ENCODE measurements at regions not wholly inside any gene's neighbourhood (a gene's known extent, or its start where the extent isn't known, plus 50 kb on each side); places are given as distances from the start of the nearest gene placed in this dataset.
"Not testable (repeated sequence)": the region's sequence is repeated elsewhere in the genome, so short reads cannot be mapped to it uniquely, and the experiment has no call there.

DNA sequence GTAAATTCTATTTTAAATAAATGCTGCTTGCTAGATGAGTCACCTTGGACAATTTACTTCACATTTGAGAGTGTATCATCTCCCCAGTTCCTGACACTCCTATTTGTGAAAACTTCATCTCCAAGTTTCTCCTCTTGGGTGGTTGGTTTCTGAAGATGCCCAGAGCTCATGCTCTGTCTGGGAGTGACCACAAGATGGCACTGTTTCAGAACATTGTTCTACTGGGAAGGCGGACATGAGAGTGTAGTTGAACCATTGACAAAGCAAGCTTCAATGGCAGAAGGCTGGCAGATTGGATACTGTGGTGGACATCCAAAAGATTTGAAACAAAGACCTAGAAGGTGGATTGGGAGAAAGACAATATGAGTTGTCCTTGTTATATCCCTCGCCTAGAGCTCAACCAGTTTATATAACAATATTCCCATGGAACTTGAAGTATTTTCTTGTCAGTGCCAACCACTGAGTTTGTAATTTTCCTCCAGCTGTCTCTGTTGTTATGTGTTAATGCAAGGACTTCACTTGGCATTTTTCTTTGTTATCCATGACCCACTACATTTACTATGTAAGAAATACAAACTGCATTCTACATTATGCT, 234.3 kb upstream of the ANKH start:
- no peak for DNase-seq (ENCODE audit: low read depth in 1 of 2, low spot score in 1 of 2)

DNA sequence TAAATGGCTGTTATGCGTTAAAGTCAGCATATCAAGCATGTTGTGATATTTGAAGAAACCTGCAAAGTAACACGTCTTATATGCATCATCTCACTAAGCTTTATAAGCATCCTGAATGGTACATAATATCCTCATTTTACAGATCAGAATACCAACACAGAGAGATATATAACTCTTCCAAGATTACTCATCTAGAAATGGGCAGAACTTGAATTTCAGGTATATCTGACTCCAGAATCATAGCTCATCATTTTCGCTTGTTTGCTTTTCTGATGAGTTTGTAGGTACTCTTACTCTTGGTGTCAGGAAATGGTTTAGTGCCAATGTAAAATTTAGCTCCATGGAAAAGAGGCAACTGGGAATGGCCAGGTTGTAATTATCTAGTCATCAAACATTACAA, 232.3 kb upstream of the ANKH start:
- DNase-seq (ENCODE audit: low read depth in 1 of 2, low spot score in 1 of 2) = no peak

DNA sequence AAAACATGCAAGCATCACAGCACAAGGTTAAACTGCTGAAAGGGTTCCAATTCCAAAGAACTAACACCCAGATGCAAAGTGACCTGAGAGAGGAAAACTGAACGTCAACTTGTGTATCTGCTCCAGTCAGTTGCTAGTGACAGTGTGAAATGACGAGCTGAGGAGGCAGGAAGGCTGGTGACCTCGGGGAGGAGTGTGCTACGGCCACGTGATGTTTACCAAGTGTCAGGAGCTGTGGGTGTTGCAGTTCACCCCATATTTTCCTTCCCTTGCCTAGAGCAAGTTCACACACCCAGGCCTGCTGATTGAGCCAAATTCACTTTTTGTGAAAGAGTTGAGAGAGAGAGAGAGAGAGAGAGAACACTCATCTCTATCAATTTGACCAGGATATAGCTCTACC, 231.6 kb upstream of the ANKH start:
- DNase-seq (ENCODE audit: low read depth in 1 of 2, low spot score in 1 of 2) = no peak

DNA sequence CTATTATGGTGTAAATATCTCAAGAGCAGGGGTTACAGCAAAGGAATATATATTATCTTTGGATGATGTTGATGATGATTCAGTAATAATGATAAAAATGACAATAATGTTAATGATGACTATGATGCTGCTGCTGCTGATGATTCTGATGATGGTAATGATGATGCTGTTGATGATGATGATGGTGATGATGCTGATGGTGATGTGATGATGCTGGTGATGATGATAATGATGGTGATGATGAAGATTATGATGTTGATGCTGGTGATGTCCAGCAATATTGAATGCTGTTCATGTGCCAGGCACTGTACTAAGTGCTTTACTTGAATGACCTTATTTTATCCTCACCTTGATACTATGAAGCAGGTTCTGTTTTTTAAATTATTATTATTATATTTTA, 226.0 kb upstream of the ANKH start:
- DNase-seq (ENCODE audit: low read depth in 1 of 2, low spot score in 1 of 2) = no peak

DNA sequence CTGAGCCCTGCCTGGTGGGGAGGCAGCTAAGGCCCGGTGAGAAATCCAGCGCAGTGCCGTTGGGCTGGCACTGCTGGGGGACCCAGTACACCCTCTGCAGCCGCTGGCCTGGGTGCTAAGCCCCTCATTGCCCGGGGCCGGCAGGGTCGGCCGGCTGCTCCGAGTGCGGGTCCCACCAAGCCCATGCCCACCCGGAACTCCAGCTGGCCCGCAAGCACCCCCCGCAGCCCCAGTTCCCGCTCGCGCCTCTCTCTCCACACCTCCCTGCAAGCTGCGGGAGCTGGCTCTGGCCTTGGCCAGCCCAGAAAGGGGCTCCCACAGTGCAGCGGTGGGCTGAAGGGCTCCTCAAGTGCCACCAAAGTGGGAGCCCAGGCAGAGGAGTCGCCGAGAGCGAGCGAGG, 225.1 kb upstream of the ANKH start:
- not testable (repeated sequence) for DNase-seq (ENCODE audit: low read depth in 1 of 2, low spot score in 1 of 2)

DNA sequence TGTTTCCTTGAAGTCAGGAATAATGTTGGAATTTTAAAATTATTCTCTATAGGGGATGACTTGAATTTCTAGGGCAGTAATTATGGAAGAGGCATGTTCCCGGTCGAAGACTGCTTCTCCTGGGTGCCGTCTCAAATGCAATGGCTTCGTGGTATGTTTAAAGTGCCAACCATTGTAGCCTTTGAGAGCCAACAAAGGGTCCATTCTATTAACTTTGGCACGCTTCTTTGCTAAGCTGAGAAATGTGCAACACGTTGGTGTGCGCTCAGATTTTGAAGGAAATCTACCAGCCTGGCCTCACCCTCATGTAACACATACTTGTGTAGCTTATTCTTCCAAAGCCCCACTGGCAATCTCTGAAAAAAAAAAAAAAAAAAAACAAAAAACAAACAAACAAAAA, 221.2 kb upstream of the ANKH start:
- no peak for DNase-seq (ENCODE audit: low read depth in 1 of 2, low spot score in 1 of 2)

DNA sequence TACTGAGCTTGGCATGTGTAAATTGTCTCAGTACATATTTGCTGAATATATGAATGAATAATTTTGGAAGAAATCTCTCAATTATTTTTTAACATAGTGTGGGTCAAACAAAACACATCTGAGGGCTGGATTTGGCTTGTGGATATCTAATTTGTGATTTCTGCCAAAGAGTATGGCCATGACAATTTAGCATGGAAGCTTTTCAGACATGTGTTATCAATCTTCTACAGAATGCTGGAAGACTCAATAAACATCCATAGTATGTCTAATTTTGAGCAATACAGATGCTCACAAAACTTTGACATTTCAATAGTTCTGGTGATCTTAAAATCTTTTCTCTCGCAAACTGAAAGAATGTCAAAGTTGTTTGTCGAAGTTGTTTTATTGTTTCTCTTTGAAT, 214.1 kb upstream of the ANKH start:
- no peak for DNase-seq (ENCODE audit: low read depth in 1 of 2, low spot score in 1 of 2)

DNA sequence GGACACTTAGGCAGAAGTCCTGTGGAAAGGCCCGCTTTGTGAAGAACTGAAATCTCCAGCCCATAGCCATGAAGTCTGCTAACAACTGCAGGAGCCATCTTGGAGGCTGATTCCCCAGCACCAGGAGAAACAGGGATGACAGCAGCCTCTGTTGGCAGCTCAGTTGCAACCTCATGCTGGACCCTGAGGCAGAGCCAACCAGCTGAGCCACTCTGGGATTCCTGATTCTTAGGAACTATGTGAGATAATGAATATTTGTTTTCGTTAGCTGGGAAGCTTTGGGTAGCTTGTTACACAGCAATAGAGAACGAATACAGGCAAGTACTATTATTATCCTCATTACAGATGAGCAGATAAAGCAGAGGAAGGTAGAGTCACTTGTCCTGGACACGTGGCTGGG, 210.5 kb upstream of the ANKH start:
- DNase-seq (ENCODE audit: low read depth in 1 of 2, low spot score in 1 of 2) = no peak

DNA sequence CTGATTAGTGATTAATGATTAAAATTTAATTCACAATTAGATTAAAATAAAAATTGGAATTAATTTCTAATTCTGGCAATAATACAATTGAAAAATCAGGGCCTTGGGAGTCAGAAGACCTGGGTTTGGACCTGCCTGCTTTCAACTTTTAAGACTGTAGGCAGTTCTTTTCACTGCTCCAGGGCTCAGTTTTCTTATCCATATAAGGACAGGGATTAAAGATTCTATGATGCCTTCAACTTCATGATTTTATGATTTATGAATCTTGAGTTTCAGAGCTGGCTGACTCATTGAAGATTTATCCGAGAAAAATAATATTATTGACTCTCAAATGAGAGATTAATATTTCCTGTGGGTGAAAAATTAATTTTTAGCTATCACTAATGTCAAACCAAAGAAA, 208.6 kb upstream of the ANKH start:
- no peak for DNase-seq (ENCODE audit: low read depth in 1 of 2, low spot score in 1 of 2)

DNA sequence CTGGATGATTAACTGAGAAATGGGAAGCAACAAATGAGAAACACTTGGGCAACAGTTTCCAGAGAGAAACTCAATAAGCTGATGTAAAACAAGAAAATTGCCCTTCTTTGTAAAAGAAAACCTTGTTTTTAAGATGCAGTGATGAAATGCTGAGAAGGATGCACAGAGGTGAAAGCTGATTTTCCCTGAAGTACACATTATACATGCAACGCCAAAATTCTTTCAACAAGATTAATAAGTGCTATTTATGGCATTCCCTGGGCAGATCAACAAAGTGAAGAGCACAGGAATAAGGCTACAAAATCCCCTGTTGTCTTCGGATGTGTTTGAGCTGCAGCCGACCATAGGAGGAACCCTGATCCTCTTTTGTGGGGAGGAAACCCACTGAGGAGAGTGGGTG, 208.0 kb upstream of the ANKH start:
- DNase-seq (ENCODE audit: low read depth in 1 of 2, low spot score in 1 of 2) = no peak

DNA sequence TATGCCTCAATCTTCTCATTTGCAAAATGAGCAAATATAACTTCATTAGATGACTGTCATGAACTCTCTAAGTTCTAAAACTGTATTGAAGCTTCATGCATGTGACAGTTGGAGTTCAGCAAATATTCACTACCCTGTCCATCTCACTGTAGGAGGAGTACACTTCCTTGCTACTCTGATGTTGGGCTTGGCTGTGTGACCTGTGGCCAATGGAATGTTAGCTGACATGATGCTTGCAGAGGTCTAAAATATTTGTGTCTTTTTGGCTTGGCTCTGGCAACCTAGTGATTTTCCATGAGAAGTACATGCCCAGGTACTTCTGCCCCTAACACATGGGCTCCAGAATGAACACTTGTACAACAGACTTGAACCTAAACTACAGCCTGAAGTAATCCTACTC, 203.1 kb upstream of the ANKH start:
- no peak for DNase-seq (ENCODE audit: low read depth in 1 of 2, low spot score in 1 of 2)

DNA sequence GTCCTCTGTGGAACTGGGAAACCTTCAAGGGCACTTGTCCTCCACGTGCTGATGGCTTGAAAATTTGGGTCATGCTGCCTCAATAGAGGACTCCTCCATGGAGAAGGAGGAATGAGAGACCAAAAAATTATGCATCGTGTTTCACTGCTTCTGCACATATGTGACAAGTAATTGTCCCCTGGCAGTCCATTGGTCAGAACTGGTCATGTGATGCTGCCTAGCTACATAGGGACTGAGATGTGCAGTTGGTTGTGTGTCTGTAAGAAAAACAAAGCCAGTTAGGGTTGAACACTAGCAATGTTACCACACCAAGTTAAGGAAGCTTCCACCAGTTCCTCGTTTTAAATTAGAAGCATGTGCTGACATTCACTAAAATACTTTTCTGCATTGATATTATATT, 201.9 kb upstream of the ANKH start:
- no peak for DNase-seq (ENCODE audit: low read depth in 1 of 2, low spot score in 1 of 2)

DNA sequence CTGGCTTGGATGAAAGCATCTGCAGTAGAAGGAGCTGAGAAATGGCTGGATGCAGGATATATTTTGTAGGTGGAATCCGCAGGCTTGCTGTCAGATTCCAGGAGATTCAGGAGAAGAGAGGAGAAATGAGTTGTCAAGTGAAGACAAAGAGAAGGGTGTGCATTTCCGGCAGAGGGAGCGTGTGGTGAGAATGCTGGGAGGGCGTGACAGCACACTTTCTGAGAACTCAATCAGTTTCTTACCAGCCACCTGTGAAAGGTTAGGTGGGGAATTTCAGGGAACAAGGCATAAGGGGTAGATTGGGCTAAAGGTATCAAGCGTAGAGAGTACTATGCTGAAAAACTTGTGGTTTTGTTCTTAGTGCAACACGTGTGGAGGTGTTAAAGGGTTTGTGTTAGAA, 199.3 kb upstream of the ANKH start:
- no peak for DNase-seq (ENCODE audit: low read depth in 1 of 2, low spot score in 1 of 2)

DNA sequence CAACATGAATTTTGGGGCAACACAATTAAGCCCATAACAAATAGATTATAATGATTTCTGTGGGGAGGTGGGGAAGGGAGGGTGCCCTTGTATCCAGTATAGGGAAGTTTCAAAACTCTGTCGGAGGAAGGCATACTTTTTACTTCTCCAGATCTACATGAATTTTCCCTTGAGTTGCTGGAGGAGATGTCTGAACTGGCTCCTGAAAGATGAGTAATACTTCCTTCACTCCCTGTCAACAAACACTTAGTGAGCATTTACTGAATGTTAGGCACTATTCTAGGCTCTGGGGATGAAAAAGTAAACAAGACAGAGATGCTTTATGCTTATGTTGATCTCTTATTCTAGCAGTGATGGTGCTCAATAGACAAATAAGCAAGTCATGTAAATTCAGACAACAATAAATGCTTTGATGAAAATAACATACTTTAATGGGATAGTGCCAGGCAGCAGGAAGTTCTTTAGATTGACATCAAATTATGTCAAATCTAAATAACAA, 197.9 kb upstream of the ANKH start:
- no peak for DNase-seq (ENCODE audit: low read depth in 1 of 2, low spot score in 1 of 2)

DNA sequence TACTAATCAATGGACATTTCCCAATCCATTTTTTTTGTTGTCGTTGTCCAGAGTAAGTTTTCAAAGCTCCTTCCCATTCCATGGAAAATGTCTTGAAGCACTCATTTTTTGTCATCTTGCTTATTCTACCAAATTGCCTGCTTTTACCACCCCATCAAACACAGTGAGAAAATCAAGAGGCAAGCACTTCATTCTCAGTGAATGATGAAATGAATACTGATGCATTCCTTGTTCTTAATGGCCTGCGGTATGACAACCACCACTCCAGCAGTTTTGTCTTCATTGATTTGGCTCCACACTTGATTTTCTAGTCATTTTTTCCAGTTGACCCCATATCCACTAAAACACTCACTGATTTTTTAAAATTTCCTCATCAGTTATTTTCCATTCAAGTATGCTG, 193.5 kb upstream of the ANKH start:
- DNase-seq (ENCODE audit: low read depth in 1 of 2, low spot score in 1 of 2) = no peak

DNA sequence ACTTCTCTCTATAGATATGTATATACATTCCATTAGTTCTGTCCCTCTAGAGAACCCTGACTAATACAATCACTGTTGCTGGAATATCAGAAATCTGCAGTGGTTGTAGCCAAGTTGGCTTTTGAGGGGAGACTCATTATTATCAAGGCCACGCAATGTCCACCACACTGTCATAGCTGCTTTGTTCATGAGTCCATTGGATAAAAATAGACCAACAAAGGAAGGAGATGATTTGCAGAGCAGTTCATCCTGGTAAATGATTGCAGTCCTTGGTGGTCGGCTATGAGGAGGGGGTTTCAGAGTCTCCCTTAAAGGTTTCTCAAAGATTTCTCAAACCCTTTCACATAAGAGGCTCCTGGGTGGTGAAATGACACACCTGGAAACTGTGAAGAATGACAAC, 192.8 kb upstream of the ANKH start:
- DNase-seq (ENCODE audit: low read depth in 1 of 2, low spot score in 1 of 2) = no peak

DNA sequence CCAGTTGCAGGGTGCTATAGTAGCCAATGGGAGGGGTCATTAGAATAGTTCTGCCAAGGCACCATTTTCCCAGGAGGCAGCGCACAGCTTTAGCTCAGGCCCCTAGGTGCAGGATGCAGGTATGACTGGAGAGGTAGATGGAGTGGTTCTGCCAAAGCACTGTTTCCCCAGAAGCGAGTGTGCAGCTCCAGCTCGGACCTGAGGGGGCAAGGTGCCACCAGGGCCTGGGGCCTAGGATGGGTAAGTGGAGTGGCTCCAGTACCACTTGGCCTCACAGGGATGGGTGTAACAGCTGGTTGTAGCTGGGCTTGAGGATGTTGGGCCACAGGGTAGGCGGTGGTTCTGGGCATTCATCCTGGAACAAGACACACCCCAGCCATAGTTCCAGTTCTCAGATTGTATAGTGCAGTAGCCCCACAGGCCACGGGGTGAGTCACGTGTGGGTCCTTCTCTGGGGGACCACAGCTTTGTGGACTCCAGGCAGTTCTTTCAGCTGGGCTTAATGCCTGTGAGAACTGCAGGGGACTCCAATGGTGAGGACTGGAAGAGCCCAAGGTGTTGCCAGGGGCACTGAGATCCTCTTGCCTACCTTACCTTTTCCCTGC, 185.5 kb upstream of the ANKH start:
- DNase-seq (ENCODE audit: low read depth in 1 of 2, low spot score in 1 of 2) = no peak

DNA sequence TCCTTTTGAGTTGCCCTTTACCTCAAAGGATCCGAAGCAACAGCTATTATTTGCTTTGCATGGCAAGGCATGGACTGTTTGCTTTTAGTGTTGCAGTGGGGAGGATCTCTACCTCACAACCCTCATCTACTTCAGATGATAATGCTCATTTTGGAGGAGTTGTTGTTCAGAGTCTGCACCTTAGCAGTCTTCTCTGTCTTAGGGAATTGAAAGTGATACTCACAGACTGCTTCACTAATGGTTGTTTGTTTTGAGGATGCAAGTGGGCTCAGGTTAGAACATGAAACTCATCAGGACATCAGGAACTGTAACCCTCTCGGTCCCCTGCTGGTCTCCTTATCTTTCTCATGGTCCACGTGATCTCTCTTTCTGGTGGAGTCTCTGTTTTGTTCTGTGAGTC, 172.9 kb upstream of the ANKH start:
- DNase-seq (ENCODE audit: low read depth in 1 of 2, low spot score in 1 of 2) = no peak

DNA sequence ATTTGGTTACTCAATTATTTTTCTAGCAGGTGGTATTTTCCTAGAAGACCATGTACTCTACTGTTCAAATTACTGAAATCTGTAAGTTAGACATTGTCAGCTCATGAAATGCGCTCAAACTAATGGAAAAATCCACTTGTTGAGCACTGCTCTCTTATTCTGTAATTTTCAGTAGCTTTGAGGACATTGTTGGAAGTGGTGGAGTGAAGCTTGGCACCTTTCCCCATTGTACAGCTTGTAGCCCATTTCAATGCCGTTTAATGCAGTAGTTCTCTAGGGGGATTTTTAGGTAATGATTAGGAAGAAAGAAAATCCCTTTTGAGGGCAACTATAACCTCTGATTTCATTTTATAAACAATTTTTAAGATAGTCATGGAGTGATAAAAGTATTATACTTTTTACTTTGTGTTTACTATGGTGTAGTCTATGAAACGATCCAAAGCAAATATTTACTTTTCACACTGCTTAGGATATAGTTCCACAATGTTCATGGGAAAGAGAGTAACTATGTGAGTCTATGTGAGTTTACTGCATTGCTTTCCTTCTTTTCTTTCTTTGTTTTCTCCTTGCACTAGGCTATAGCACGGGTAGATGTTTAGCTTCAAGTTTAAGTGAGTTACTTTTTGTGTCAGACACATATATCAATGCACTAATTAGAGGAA, 165.8 kb upstream of the ANKH start:
- DNase-seq (ENCODE audit: low read depth in 1 of 2, low spot score in 1 of 2) = no peak

DNA sequence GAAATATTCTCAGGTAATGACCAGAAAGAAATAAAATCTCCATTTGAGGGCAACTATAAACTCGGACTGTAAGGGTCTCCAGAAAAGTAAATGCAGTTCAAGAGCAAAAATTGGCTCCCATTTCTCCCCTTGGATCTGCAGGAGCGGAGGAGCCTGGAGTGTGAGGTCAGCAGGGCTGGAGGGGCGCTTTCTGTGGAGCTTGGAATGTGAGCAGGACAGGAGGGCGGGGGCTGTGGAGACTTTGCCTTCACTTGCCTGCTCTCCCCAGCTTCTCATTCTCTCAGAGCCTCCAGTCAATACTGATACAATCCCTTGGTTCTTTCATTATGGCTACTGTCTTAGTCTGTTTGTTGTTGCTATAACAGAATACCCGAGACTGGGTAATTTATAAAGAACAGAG, 162.8 kb upstream of the ANKH start:
- DNase-seq (ENCODE audit: low read depth in 1 of 2, low spot score in 1 of 2) = no peak

DNA sequence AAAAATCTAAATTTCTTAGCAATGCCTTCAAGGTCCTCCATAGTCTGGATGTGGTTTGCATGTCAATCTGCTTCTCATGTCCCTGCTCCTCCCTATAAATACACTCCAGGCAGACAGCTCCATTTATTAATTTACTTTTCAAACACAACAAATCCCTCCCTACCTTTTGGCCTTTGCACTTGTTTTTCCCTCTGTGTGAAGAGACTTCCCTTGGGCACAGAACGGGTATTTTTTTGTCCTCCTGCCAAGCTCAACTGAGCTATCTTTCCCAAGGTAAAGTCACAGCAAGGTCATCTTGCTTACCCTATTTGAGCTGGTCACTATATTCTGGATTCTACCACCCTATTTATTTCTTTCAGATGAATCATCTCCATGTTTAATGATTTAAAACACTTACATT, 159.6 kb upstream of the ANKH start:
- no peak for DNase-seq (ENCODE audit: low read depth in 1 of 2, low spot score in 1 of 2)

DNA sequence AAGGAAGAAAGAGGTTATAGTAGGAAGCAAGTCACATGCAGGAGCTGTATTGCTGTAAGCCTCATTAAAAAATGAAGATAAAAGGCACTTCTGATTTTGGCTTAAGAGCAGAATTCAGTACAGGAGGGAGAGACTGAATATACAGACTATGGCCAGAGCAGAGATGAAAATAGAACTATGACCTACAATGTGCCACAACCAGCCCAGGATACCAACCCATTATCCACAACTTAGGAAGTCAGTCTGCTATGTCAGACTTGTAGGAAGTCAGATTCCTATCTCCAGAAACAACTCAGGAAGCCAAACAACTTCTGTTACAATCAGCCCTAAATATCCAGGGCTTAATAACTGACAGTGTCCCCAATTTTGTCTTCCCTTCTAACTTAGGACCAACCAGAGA, 156.2 kb upstream of the ANKH start:
- no peak for DNase-seq (ENCODE audit: low read depth in 1 of 2, low spot score in 1 of 2)

DNA sequence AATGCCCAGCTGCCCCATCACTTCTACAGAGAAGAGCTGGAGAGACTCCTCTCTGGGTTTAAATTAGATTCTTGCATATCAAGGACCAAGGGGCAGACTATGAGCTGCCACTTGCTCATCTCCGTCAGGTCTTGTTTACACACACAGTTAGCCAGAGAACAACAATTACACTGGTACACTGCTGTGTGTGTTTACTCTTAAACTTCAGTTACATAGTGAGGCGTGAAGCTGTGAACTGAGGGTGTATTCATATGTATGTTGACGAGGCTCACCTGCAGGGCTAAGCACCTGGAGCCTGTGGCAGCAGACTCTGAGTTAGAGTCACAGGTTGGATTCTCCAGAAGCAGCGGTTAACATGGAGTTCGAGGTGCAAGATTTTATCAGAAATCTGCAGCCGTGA, 155.4 kb upstream of the ANKH start:
- no peak for DNase-seq (ENCODE audit: low read depth in 1 of 2, low spot score in 1 of 2)

Measured in activated T-helper 1 cell treated with anti-CD3 and anti-CD28 coated beads, Interleukin-2, amount 50 U/mL, for 16 hours (primary cell).